Activated CD4-positive, alpha-beta memory T cell treated with anti-CD3 and anti-CD28 coated beads for 36 hours (primary cell): ENCODE measurements at regions not wholly inside any gene's neighbourhood (a gene's known extent, or its start where the extent isn't known, plus 50 kb on each side); places are given as distances from the start of the nearest gene placed in this dataset.

ENCODE experiments used
- CTCF ChIA-PET: fragments of 350-600 bp; sonication (Branson Sonifier 250); formaldehyde crosslinking; loops from one replicate; lab custom pipeline; 2021; ENCODE audit warnings: antibody characterized with exemption, inconsistent platforms; lab: Charles Lee
- POLR2A ChIA-PET: fragments of 350-600 bp; sonication (Branson Sonifier 250); formaldehyde crosslinking; loops from one replicate; lab custom pipeline; 2021; ENCODE audit warnings: antibody characterized with exemption; lab: Charles Lee
- DNase-seq: peaks from one replicate; pipeline ENCODE4 v3.0.0-alpha.2; 2020
- H3K27ac Mint-ChIP-seq: one replicate; pipeline ENCODE4 v1.8.0; 2021; ENCODE audit warnings: mixed read lengths
- H3K27me3 Mint-ChIP-seq: one replicate; pipeline ENCODE4 v1.8.0; 2021; ENCODE audit warnings: mixed read lengths
- H3K36me3 Mint-ChIP-seq: one replicate; pipeline ENCODE4 v1.8.0; 2021; ENCODE audit warnings: mixed read lengths
- H3K4me1 Mint-ChIP-seq: one replicate; pipeline ENCODE4 v1.8.0; 2021; ENCODE audit warnings: low read depth, mixed read lengths
- H3K4me3 Mint-ChIP-seq: one replicate; pipeline ENCODE4 v1.8.0; 2021; ENCODE audit warnings: mild to moderate bottlenecking, mixed read lengths
- H3K9me3 Mint-ChIP-seq: one replicate; pipeline ENCODE4 v1.8.0; 2021; ENCODE audit warnings: mixed read lengths
- intact Hi-C: fragments of 100-400 bp; cut with micrococcal nuclease; formaldehyde crosslinking; loops from one replicate; pipeline ENCODE4 v1.15.1; 2023

GRCh38 chr9:89915187-89915586, 310.4 kb downstream of the GADD45G start:
- H3K27ac Mint-ChIP-seq = no peak overlapping the region
- no peak overlapping the region for H3K4me3 Mint-ChIP-seq
- H3K27me3 Mint-ChIP-seq = no peaks in the 10 kb centered on the region
- no peaks in the 10 kb centered on the region for H3K9me3 Mint-ChIP-seq
- H3K36me3 Mint-ChIP-seq = no peaks in the 10 kb centered on the region
- DNase-seq = no peak
- ChIA-PET CTCF (interaction anchor here (0.6 to 0.9 kb wide), 2 partner anchors 312 to 314 kb away, joined by 3 read pairs; no protein-coding TSS in a partner anchor), POLR2A (no interaction called here)
- peaks cover 6% of the 10 kb centered on the region for H3K4me1 Mint-ChIP-seq
- intact Hi-C loops = loop anchor here (5.0 kb wide), 1 partner anchor 187 kb away; no protein-coding TSS in a partner anchor

- Mint-ChIP-seq H3K27me3 (no peaks in the 10 kb centered on the region), H3K4me1 (peaks cover 6% of the 10 kb centered on the region), H3K27ac (no peak overlapping the region), H3K4me3 (no peak overlapping the region), H3K36me3 (no peaks in the 10 kb centered on the region), H3K9me3 (no peaks in the 10 kb centered on the region)
- DNase-seq = no peak
- intact Hi-C loops = loop anchor here (5.0 kb wide), 1 partner anchor 186 kb away; no protein-coding TSS in a partner anchor
- ChIA-PET CTCF (interaction anchor here (0.6 to 0.9 kb wide), 2 partner anchors 313 to 315 kb away, joined by 3 read pairs; no protein-coding TSS in a partner anchor), POLR2A (no interaction called here)
Measured at GRCh38 chr9:89916001-89916597, 311.3 kb downstream of the GADD45G start.

GRCh38 chr9:89917861-89918260, 313.0 kb downstream of the GADD45G start:
- H3K9me3 Mint-ChIP-seq = no peaks in the 10 kb centered on the region
- CTCF ChIA-PET = interaction anchor here (0.6 kb wide), 1 partner anchor 320 kb away, joined by 3 read pairs; no protein-coding TSS in a partner anchor
- H3K27ac Mint-ChIP-seq = no peak overlapping the region
- no peak overlapping the region for H3K4me3 Mint-ChIP-seq
- no peak for DNase-seq
- peaks cover 6% of the 10 kb centered on the region for H3K4me1 Mint-ChIP-seq
- intact Hi-C loops = loop anchor here (5.0 kb wide), 1 partner anchor 184 kb away; no protein-coding TSS in a partner anchor
- POLR2A ChIA-PET = interaction anchor here (0.6 kb wide), 1 partner anchor 388 kb away, joined by 4 read pairs; no protein-coding TSS in a partner anchor
- H3K27me3 Mint-ChIP-seq = no peaks in the 10 kb centered on the region
- no peaks in the 10 kb centered on the region for H3K36me3 Mint-ChIP-seq

- no peaks in the 10 kb centered on the region for H3K36me3 Mint-ChIP-seq
- H3K27ac Mint-ChIP-seq = peak overlapping the region; percentile 4
- ChIA-PET CTCF (interaction anchor here (1.1 to 1.9 kb wide), 5 partner anchors 81 to 316 kb away, joined by 3 to 8 read pairs (median 6); no protein-coding TSS in a partner anchor), POLR2A (no interaction called here)
- peak; percentile 71 for DNase-seq
- no peaks in the 10 kb centered on the region for H3K9me3 Mint-ChIP-seq
- no peak overlapping the region for H3K4me3 Mint-ChIP-seq
- H3K4me1 Mint-ChIP-seq = peaks cover 15% of the 10 kb centered on the region
- H3K27me3 Mint-ChIP-seq = no peaks in the 10 kb centered on the region
- intact Hi-C loops = loop anchor here (1.0 to 5.0 kb wide), 2 partner anchors 183 to 316 kb away; no protein-coding TSS in a partner anchor
Measured at GRCh38 chr9:89919171-89919681, 314.4 kb downstream of the GADD45G start.

- H3K27ac Mint-ChIP-seq = no peak overlapping the region
Measured at GRCh38 chr9:89920131-89920530, 315.3 kb downstream of the GADD45G start.

GRCh38 chr9:89920951-89921350, 316.1 kb downstream of the GADD45G start:
- Mint-ChIP-seq H3K27me3 (peaks cover under 1% of the 10 kb centered on the region), H3K4me1 (peaks cover 22% of the 10 kb centered on the region), H3K27ac (no peak overlapping the region), H3K9me3 (no peaks in the 10 kb centered on the region), H3K36me3 (no peaks in the 10 kb centered on the region), H3K4me3 (no peak overlapping the region)
- ChIA-PET POLR2A (no interaction called here), CTCF (interaction anchor here (1.2 to 2.4 kb wide), 2 partner anchors 318 to 323 kb away, joined by 6 to 9 read pairs; no protein-coding TSS in a partner anchor)
- DNase-seq = no peak
- intact Hi-C loops = no loop called here

More at GRCh38 chr9:89920131-89920530, 315.3 kb downstream of the GADD45G start:
- CTCF ChIA-PET = interaction anchor here (1.2 to 2.4 kb wide), 3 partner anchors 181 to 322 kb away, joined by 6 to 9 read pairs (median 6); no protein-coding TSS in a partner anchor
- POLR2A ChIA-PET = no interaction called here
- H3K36me3 Mint-ChIP-seq = no peaks in the 10 kb centered on the region
- H3K4me1 Mint-ChIP-seq = peaks cover 21% of the 10 kb centered on the region
- no peak overlapping the region for H3K4me3 Mint-ChIP-seq
- H3K9me3 Mint-ChIP-seq = no peaks in the 10 kb centered on the region
- DNase-seq = no peak
- intact Hi-C loops = no loop called here
- H3K27me3 Mint-ChIP-seq = no peaks in the 10 kb centered on the region

GRCh38 chr9:89922099-89922498, 317.3 kb downstream of the GADD45G start:
- H3K4me3 Mint-ChIP-seq = no peak overlapping the region
- H3K4me1 Mint-ChIP-seq = peaks cover 22% of the 10 kb centered on the region
- ChIA-PET CTCF (interaction anchor here (2.4 kb wide), 1 partner anchor 319 kb away, joined by 9 read pairs; no protein-coding TSS in a partner anchor), POLR2A (no interaction called here)
- no peak for DNase-seq
- intact Hi-C loops = no loop called here
- peaks cover 2% of the 10 kb centered on the region for H3K27me3 Mint-ChIP-seq
- no peaks in the 10 kb centered on the region for H3K36me3 Mint-ChIP-seq
- H3K27ac Mint-ChIP-seq = no peak overlapping the region
- no peaks in the 10 kb centered on the region for H3K9me3 Mint-ChIP-seq

- Mint-ChIP-seq H3K27me3 (peaks cover 7% of the 10 kb centered on the region), H3K27ac (peak overlapping the region; percentile 10), H3K9me3 (no peaks in the 10 kb centered on the region), H3K36me3 (no peaks in the 10 kb centered on the region), H3K4me3 (no peak overlapping the region), H3K4me1 (peaks cover 22% of the 10 kb centered on the region)
- ChIA-PET POLR2A (interaction anchor here (0.7 kb wide), 1 partner anchor 61 kb away, joined by 3 read pairs; no protein-coding TSS in a partner anchor), CTCF (interaction anchor here (0.7 to 3.6 kb wide), 9 partner anchors 11 to 330 kb away, joined by 3 to 19 read pairs (median 4); no protein-coding TSS in a partner anchor)
- intact Hi-C loops = no loop called here
- no peak for DNase-seq
Measured at GRCh38 chr9:89923174-89923573, 318.4 kb downstream of the GADD45G start.

- H3K36me3 Mint-ChIP-seq = no peaks in the 10 kb centered on the region
Measured at GRCh38 chr9:89923961-89924504, 319.2 kb downstream of the GADD45G start.

GRCh38 chr9:89924611-89925010, 319.8 kb downstream of the GADD45G start:
- Mint-ChIP-seq H3K4me3 (no peak overlapping the region), H3K36me3 (no peaks in the 10 kb centered on the region), H3K4me1 (peaks cover 16% of the 10 kb centered on the region), H3K27ac (no peak overlapping the region), H3K27me3 (peaks cover 9% of the 10 kb centered on the region), H3K9me3 (no peaks in the 10 kb centered on the region)
- intact Hi-C loops = loop anchor here (1.0 to 2.0 kb wide), 5 partner anchors 28 to 321 kb away; no protein-coding TSS in a partner anchor
- CTCF ChIA-PET = interaction anchor here (0.7 to 3.6 kb wide), 6 partner anchors 28 to 326 kb away, joined by 4 to 19 read pairs (median 7); no protein-coding TSS in a partner anchor
- DNase-seq = no peak
- POLR2A ChIA-PET = interaction anchor here (0.6 to 1.1 kb wide), 3 partner anchors 8 to 60 kb away, joined by 3 to 5 read pairs (median 3); no protein-coding TSS in a partner anchor

More at GRCh38 chr9:89923961-89924504, 319.2 kb downstream of the GADD45G start:
- Mint-ChIP-seq H3K9me3 (no peaks in the 10 kb centered on the region), H3K4me1 (peaks cover 22% of the 10 kb centered on the region), H3K4me3 (peak overlapping the region; percentile 1), H3K27me3 (peaks cover 9% of the 10 kb centered on the region), H3K27ac (peak overlapping the region; percentile 66)
- CTCF ChIA-PET = interaction anchor here (0.7 to 3.6 kb wide), 10 partner anchors 12 to 326 kb away, joined by 3 to 19 read pairs (median 4); no protein-coding TSS in a partner anchor
- intact Hi-C loops = loop anchor here (1.0 to 2.0 kb wide), 5 partner anchors 28 to 321 kb away; no protein-coding TSS in a partner anchor
- POLR2A ChIA-PET = interaction anchor here (0.6 to 1.1 kb wide), 4 partner anchors 9 to 60 kb away, joined by 3 to 5 read pairs (median 3); no protein-coding TSS in a partner anchor
- DNase-seq = peak; percentile 79

GRCh38 chr9:89926167-89926566, 321.4 kb downstream of the GADD45G start:
- Mint-ChIP-seq H3K4me3 (no peak overlapping the region), H3K27ac (no peak overlapping the region), H3K4me1 (peaks cover 16% of the 10 kb centered on the region), H3K36me3 (no peaks in the 10 kb centered on the region), H3K9me3 (no peaks in the 10 kb centered on the region), H3K27me3 (peaks cover 9% of the 10 kb centered on the region)
- intact Hi-C loops = no loop called here
- ChIA-PET POLR2A (no interaction called here), CTCF (interaction anchor here (0.7 to 3.6 kb wide), 4 partner anchors 27 to 325 kb away, joined by 3 to 19 read pairs (median 4); no protein-coding TSS in a partner anchor)
- no peak for DNase-seq
